Hepatocyte (in vitro differentiated cells): ENCODE measurements at regions not wholly inside any gene's neighbourhood (a gene's known extent, or its start where the extent isn't known, plus 50 kb on each side); places are given as distances from the start of the nearest gene placed in this dataset.

Source experiments
- CTCF ChIP-seq: fragments of 200-600 bp; sonication (generic); IDR thresholded peaks from 2 replicates; pipeline ENCODE4 v1.5.1; 2016; ENCODE audit warnings: antibody characterized with exemption, mild to moderate bottlenecking; ENCODE audit not compliant: poor library complexity
- EZH2 ChIP-seq: fragments of 200-600 bp; sonication (generic); IDR thresholded peaks from 2 replicates; pipeline ENCODE4 v1.6.1; 2016; ENCODE audit warnings: antibody characterized with exemption, mild to moderate bottlenecking, borderline replicate concordance

- TF ChIP-seq CTCF: no peak
- no peak for TF ChIP-seq EZH2
Observed at GRCh38 chr3:17910922-17911321, 168.5 kb upstream of the TBC1D5 start.
